Panc1 (cell line): ENCODE measurements at regions not wholly inside any gene's neighbourhood (a gene's known extent, or its start where the extent isn't known, plus 50 kb on each side); places are given as distances from the start of the nearest gene placed in this dataset.

Source experiments
- ATAC-seq: fragments of 200-7000 bp; cut with Tn5 transposase; 2 replicates; pipeline ENCODE4 v1.9.1; 2020; ENCODE audit warnings: mild to moderate bottlenecking, moderate library complexity
- BruUV-seq: library from RNA; stranded (reverse); fragments of 400-500 nt; replicated peaks from 2 replicates; lab custom pipeline; 2021; lab: Mats Ljungman, UMichigan
- CTCF ChIA-PET: fragments of 300-600 bp; sonication (Branson Sonifier 250); formaldehyde crosslinking; loops from one replicate; lab custom pipeline; 2022; ENCODE audit warnings: antibody characterized with exemption; lab: Charles Lee
- POLR2A ChIA-PET: fragments of 300-600 bp; sonication (Branson Sonifier 250); formaldehyde crosslinking; loops from one replicate; lab custom pipeline; 2022; ENCODE audit warnings: antibody characterized with exemption; lab: Charles Lee
- DNase-seq: peaks from one replicate; pipeline ENCODE4 v3.0.0-alpha.2; 2010; ENCODE audit warnings: low read depth, low spot score
- H3K27ac ChIP-seq: 2 replicates; pipeline ENCODE4 v1.5.1; 2011; ENCODE audit warnings: mild to moderate bottlenecking, low read length, inconsistent platforms
- H3K27me3 ChIP-seq: fragments of 200-500 bp; sonication (Bioruptor generic); 2 replicates; pipeline ENCODE4 v1.6.0; 2014; ENCODE audit warnings: low read length, inconsistent platforms; ENCODE audit not compliant: control insufficient read depth, insufficient read depth
- H3K36me3 ChIP-seq: fragments of 200-500 bp; sonication (Bioruptor generic); 2 replicates; pipeline ENCODE4 v1.5.1; 2014; ENCODE audit warnings: inconsistent platforms, mild to moderate bottlenecking, low read length, moderate library complexity; ENCODE audit not compliant: control insufficient read depth, insufficient read depth
- H3K4me1 ChIP-seq: 2 replicates; pipeline ENCODE4 v1.5.1; 2011; ENCODE audit warnings: inconsistent platforms, mild to moderate bottlenecking, low read length, moderate library complexity; ENCODE audit not compliant: control insufficient read depth, insufficient read depth
- H3K4me3 ChIP-seq, 2 experiments: 2 replicates each; pipeline ENCODE4 v1.5.1; 2011 to 2012; ENCODE audit warnings: low read depth in 2 of 2, low read length in 2 of 2, mild to moderate bottlenecking in 2 of 2, inconsistent platforms in 1 of 2, moderate library complexity in 1 of 2
- H3K9me3 ChIP-seq: fragments of 200-500 bp; sonication (Bioruptor generic); 2 replicates; pipeline ENCODE4 v1.5.1; 2014; ENCODE audit warnings: low read depth, mild to moderate bottlenecking, inconsistent platforms, low read length, moderate library complexity; ENCODE audit not compliant: control insufficient read depth, insufficient read depth
- CTCF ChIP-seq: fragments of 450-650 bp; IDR thresholded peaks from 2 replicates; pipeline ENCODE4 v1.5.1; 2017; ENCODE audit warnings: mild to moderate bottlenecking
- POLR2AphosphoS5 ChIP-seq: IDR thresholded peaks from 2 replicates; pipeline ENCODE4 v1.6.1; 2012; ENCODE audit warnings: mild to moderate bottlenecking, low read depth, low read length, moderate library complexity
- SIN3A ChIP-seq: IDR thresholded peaks from 2 replicates; pipeline ENCODE4 v1.6.1; 2012; ENCODE audit warnings: low read depth, mild to moderate bottlenecking, low read length, moderate library complexity, borderline replicate concordance; ENCODE audit not compliant: insufficient read depth
- TCF7L2 ChIP-seq: IDR thresholded peaks from 2 replicates; pipeline ENCODE4 v1.6.1; 2011; ENCODE audit warnings: mild to moderate bottlenecking, low read depth, low read length, inconsistent platforms
- in situ Hi-C: cut with HindIII; loops from 2 replicates; pipeline ENCODE4 v1.10.0; 2016; ENCODE audit warnings: low sequenced_read_pairs, low pct_unique_long_range_greater_than_20kb
- intact Hi-C: fragments of 100-400 bp; cut with micrococcal nuclease; formaldehyde crosslinking; loops from one replicate; pipeline ENCODE4 v1.10.0; 2022; ENCODE audit not compliant: unreplicated experiment
- TF ChIP-seq, protein P1 (sequence below), 2 experiments: IDR thresholded peaks; 2 replicates each; pipeline ENCODE4 v1.6.1; 2011 to 2012; ENCODE audit warnings: low read depth in 2 of 2, control low read depth in 1 of 2, low read length in 1 of 2, mild to moderate bottlenecking in 1 of 2, moderate library complexity in 1 of 2; ENCODE audit not compliant: insufficient read depth in 1 of 2

DNA sequence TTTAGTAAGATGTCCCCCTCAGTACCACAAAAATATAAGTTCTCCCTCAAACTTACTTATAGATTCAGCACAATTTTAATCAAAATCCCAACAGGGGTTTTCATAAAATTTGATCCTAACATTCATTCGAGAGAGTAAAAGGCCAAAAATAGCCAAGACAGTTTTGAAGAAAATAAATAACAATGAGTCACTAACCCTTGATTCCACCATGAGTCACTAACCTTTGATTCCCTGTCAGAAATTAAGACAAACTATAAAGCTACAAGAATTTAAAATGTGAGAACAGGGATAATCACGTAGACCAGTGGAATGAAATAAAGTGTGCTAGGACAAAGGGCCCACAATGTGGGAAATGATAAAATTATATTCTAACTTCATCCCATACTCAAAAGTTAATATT, 320.3 kb downstream of the SUCLA2 start:
- DNase-seq: no peak
- in situ Hi-C loops (no loop called here), intact Hi-C loops (no loop called here)
- H3K36me3 ChIP-seq: no peaks in the 10 kb centered on the region
- ChIA-PET POLR2A (no interaction called here), CTCF (no interaction called here)
- no peaks in the 10 kb centered on the region for H3K4me1 ChIP-seq
- no peaks in the 10 kb centered on the region for H3K27me3 ChIP-seq
- no peak for ATAC-seq
- no TSS peak for BruUV-seq
- TF ChIP-seq TCF7L2: no peak
- TF ChIP-seq SIN3A: no peak
- TF ChIP-seq POLR2AphosphoS5: no peak
- no peak overlapping the region for H3K27ac ChIP-seq
- H3K4me3 ChIP-seq: no peak overlapping the region
- H3K9me3 ChIP-seq: no peaks in the 10 kb centered on the region

- no peak for TF ChIP-seq CTCF
- ATAC-seq (no peak), DNase-seq (no peak)
- ChIA-PET CTCF (no interaction called here), POLR2A (no interaction called here)
- Histone ChIP-seq H3K36me3 (no peaks in the 10 kb centered on the region), H3K4me1 (no peaks in the 10 kb centered on the region), H3K4me3 (no peak overlapping the region), H3K27ac (no peak overlapping the region), H3K27me3 (no peaks in the 10 kb centered on the region), H3K9me3 (no peaks in the 10 kb centered on the region)
- intact Hi-C loops (no loop called here), in situ Hi-C loops (no loop called here)
- no TSS peak for BruUV-seq
These were observed 321.7 kb downstream of the SUCLA2 start for GRCh38 chr13:47679401-47679800.

GRCh38 chr13:47678201-47678968, 322.7 kb downstream of the SUCLA2 start:
- POLR2A ChIA-PET: no interaction called here
- Histone ChIP-seq H3K9me3 (no peaks in the 10 kb centered on the region), H3K4me1 (no peaks in the 10 kb centered on the region), H3K27me3 (no peaks in the 10 kb centered on the region), H3K4me3 (no peak overlapping the region), H3K36me3 (no peaks in the 10 kb centered on the region), H3K27ac (no peak overlapping the region)
- no peak for DNase-seq
- in situ Hi-C loops (no loop called here), intact Hi-C loops (no loop called here)
- ATAC-seq: no peak
- TF ChIP-seq SIN3A: no peak
- CTCF ChIA-PET: no interaction called here
- no TSS peak for BruUV-seq

- no peak overlapping the region for H3K4me3 ChIP-seq
- CTCF ChIA-PET: no interaction called here
- no peaks in the 10 kb centered on the region for H3K36me3 ChIP-seq
- intact Hi-C loops: no loop called here
- H3K27me3 ChIP-seq: no peaks in the 10 kb centered on the region
- H3K27ac ChIP-seq: no peak overlapping the region
- no TSS peak for BruUV-seq
- DNase-seq: no peak
- in situ Hi-C loops: no loop called here
- no peak for TF ChIP-seq TCF7L2
- TF ChIP-seq SIN3A: no peak
- no peak for TF ChIP-seq CTCF
- TF ChIP-seq, protein P1, sequence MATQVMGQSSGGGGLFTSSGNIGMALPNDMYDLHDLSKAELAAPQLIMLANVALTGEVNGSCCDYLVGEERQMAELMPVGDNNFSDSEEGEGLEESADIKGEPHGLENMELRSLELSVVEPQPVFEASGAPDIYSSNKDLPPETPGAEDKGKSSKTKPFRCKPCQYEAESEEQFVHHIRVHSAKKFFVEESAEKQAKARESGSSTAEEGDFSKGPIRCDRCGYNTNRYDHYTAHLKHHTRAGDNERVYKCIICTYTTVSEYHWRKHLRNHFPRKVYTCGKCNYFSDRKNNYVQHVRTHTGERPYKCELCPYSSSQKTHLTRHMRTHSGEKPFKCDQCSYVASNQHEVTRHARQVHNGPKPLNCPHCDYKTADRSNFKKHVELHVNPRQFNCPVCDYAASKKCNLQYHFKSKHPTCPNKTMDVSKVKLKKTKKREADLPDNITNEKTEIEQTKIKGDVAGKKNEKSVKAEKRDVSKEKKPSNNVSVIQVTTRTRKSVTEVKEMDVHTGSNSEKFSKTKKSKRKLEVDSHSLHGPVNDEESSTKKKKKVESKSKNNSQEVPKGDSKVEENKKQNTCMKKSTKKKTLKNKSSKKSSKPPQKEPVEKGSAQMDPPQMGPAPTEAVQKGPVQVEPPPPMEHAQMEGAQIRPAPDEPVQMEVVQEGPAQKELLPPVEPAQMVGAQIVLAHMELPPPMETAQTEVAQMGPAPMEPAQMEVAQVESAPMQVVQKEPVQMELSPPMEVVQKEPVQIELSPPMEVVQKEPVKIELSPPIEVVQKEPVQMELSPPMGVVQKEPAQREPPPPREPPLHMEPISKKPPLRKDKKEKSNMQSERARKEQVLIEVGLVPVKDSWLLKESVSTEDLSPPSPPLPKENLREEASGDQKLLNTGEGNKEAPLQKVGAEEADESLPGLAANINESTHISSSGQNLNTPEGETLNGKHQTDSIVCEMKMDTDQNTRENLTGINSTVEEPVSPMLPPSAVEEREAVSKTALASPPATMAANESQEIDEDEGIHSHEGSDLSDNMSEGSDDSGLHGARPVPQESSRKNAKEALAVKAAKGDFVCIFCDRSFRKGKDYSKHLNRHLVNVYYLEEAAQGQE (IDR thresholded peaks at IDR 0.05; ENCODE audit: insufficient read depth in 1 of 2, low read depth in 2 of 2, low read length in 1 of 2): no peak
- TF ChIP-seq POLR2AphosphoS5: no peak
- H3K9me3 ChIP-seq: no peaks in the 10 kb centered on the region
- no peaks in the 10 kb centered on the region for H3K4me1 ChIP-seq
- POLR2A ChIA-PET: no interaction called here
- ATAC-seq: no peak
These were observed 325.2 kb downstream of the SUCLA2 start for GRCh38 chr13:47675871-47676270.
